Transverse colon (tissue), 4 donors: ENCODE measurements at regions not wholly inside any gene's neighbourhood (a gene's known extent, or its start where the extent isn't known, plus 50 kb on each side); places are given as distances from the start of the nearest gene placed in this dataset.

Experiments used
- DNase-seq: peaks from one replicate; pipeline ENCODE4 v3.0.0-alpha.2; 2019
- H3K27ac ChIP-seq, 4 donors: fragments of 200-600 bp; sonication (generic); 2 replicates each; pipeline ENCODE4 v1.5.1; 2016 to 2018; ENCODE audit warnings: inconsistent platforms in 4 of 4
- H3K27me3 ChIP-seq: fragments of 200-600 bp; sonication (generic); 2 replicates; pipeline ENCODE4 v1.5.1; 2017; ENCODE audit warnings: inconsistent platforms
- H3K36me3 ChIP-seq, 4 donors: fragments of 200-600 bp; sonication (generic); 2 replicates each; pipeline ENCODE4 v1.5.1; 2017 to 2019; ENCODE audit warnings: inconsistent platforms in 4 of 4
- H3K4me1 ChIP-seq, 4 donors: fragments of 200-600 bp; sonication (generic); 2 replicates each; pipeline ENCODE4 v1.5.1; 2017 to 2020; ENCODE audit warnings: inconsistent platforms in 4 of 4
- H3K4me3 ChIP-seq, 4 donors: fragments of 200-600 bp; sonication (generic); 1 replicate in 1 of 4; 2 replicates in 3 of 4; pipeline versions ENCODE4 v1.5.1 to v1.6.1; 2017 to 2019; ENCODE audit warnings: inconsistent platforms in 4 of 4
- H3K9me3 ChIP-seq, 2 donors: fragments of 200-600 bp; sonication (generic); 2 replicates each; pipeline ENCODE4 v1.5.1; 2017 to 2019; ENCODE audit warnings: inconsistent platforms in 2 of 2
- CTCF ChIP-seq, 5 experiments: fragments of 200-600 bp in 3 of 5; fragments of 450-650 bp in 2 of 5; sonication (generic) in 3 of 5; IDR thresholded peaks; 1 replicate in 2 of 5; 2 replicates in 3 of 5; pipeline ENCODE4 v1.5.1; 2016 to 2017; ENCODE audit warnings: antibody characterized with exemption in 5 of 5, inconsistent platforms in 3 of 5, mild to moderate bottlenecking in 2 of 5, moderate library complexity in 1 of 5
- EP300 ChIP-seq: sonication (generic); formaldehyde crosslinking; IDR thresholded peaks from one replicate; pipeline ENCODE4 v1.6.1; 2017; ENCODE audit warnings: antibody characterized with exemption, low read depth
- POLR2A ChIP-seq: fragments of 450-650 bp; IDR thresholded peaks from one replicate; pipeline ENCODE4 v1.6.1; 2016; ENCODE audit warnings: antibody characterized with exemption, mild to moderate bottlenecking, moderate library complexity
- POLR2AphosphoS5 ChIP-seq, 3 donors: sonication (generic); formaldehyde crosslinking; IDR thresholded peaks; one replicate each; pipeline ENCODE4 v1.6.1; 2016; ENCODE audit warnings: antibody characterized with exemption in 3 of 3
- WGBS, 2 donors: methylation state at CpG; one replicate each; pipeline ENCODE4 v1.1.5; 2018; ENCODE audit warnings: low coverage in 1 of 2; 5-methylcytosine and 5-hydroxymethylcytosine counted together
- in situ Hi-C, 4 donors: fragments of 200-750 bp; cut with MboI; loops; one replicate each; pipeline versions ENCODE4 v1.15.0 to v1.15.1; 2017; ENCODE audit warnings: low sequenced_read_pairs in 3 of 4, low pct_ligation_motif_present in 1 of 4, low pct_unique_long_range_greater_than_20kb in 1 of 4
- intact Hi-C: fragments of 100-400 bp; cut with DNase I; formaldehyde crosslinking; loops from one replicate; pipeline ENCODE4 v1.15.1; 2023; ENCODE audit warnings: low total_unique reads

GRCh38 chr9:129509533-129509928 lies 111.4 kb downstream of the C9orf50 start:
- intact Hi-C loops, result no loop called here

GRCh38 chr9:129507805-129508204 lies 113.1 kb downstream of the C9orf50 start:
- H3K4me3 ChIP-seq, result no peak overlapping the region
- in situ Hi-C loops (no loop called here), intact Hi-C loops (no loop called here)
- TF ChIP-seq POLR2A (no peak), POLR2AphosphoS5 (IDR thresholded peaks at IDR 0.05) (no peak), CTCF (IDR thresholded peaks at IDR 0.05) (no peak), EP300 (no peak)
- H3K36me3 ChIP-seq, result no peaks in the 10 kb centered on the region
- H3K4me1 ChIP-seq, result no peaks in the 10 kb centered on the region
- no peaks in the 10 kb centered on the region for H3K27me3 ChIP-seq
- H3K27ac ChIP-seq, result no peak overlapping the region
- no peak for DNase-seq
- H3K9me3 ChIP-seq, result no peaks in the 10 kb centered on the region
- 90 to 92% methylated on average over 5 of the region's 5 CpGs for WGBS, 2 donors

More at GRCh38 chr9:129509533-129509928, 111.4 kb downstream of the C9orf50 start:
- Histone ChIP-seq H3K36me3 (no peaks in the 10 kb centered on the region), H3K4me1 (no peaks in the 10 kb centered on the region), H3K27ac (no peak overlapping the region), H3K9me3 (peaks cover 11 to 13% of the 10 kb centered on the region in 2 donors), H3K27me3 (no peaks in the 10 kb centered on the region), H3K4me3 (no peak overlapping the region)
- 66 to 70% methylated on average over 4 of the region's 4 CpGs for WGBS, 2 donors
- in situ Hi-C loops, result no loop called here
- TF ChIP-seq CTCF (IDR thresholded peaks at IDR 0.05), result no peak
- TF ChIP-seq EP300, result no peak
- no peak for TF ChIP-seq POLR2AphosphoS5 (IDR thresholded peaks at IDR 0.05)
- no peak for TF ChIP-seq POLR2A
- DNase-seq, result no peak

- Histone ChIP-seq H3K36me3 (no peaks in the 10 kb centered on the region), H3K4me1 (no peaks in the 10 kb centered on the region), H3K4me3 (no peak overlapping the region), H3K27me3 (no peaks in the 10 kb centered on the region), H3K9me3 (no peaks in the 10 kb centered on the region), H3K27ac (no peak overlapping the region)
- intact Hi-C loops, result no loop called here
- in situ Hi-C loops, result no loop called here
- no peak for DNase-seq
- 45 to 65% methylated on average over 5 to 6 of the region's 6 CpGs for WGBS, 2 donors
- TF ChIP-seq POLR2AphosphoS5 (IDR thresholded peaks at IDR 0.05) (no peak), EP300 (no peak), POLR2A (no peak), CTCF (IDR thresholded peaks at IDR 0.05) (no peak)
These were observed 114.0 kb downstream of the C9orf50 start for GRCh38 chr9:129506892-129507291.

GRCh38 chr9:129506041-129506440 lies 114.9 kb downstream of the C9orf50 start:
- Histone ChIP-seq H3K4me1 (no peaks in the 10 kb centered on the region), H3K27me3 (no peaks in the 10 kb centered on the region), H3K4me3 (no peak overlapping the region), H3K36me3 (no peaks in the 10 kb centered on the region), H3K27ac (no peak overlapping the region), H3K9me3 (no peaks in the 10 kb centered on the region)
- intact Hi-C loops, result no loop called here
- TF ChIP-seq CTCF (IDR thresholded peaks at IDR 0.05), result no peak
- TF ChIP-seq POLR2AphosphoS5 (IDR thresholded peaks at IDR 0.05), result no peak
- no peak for TF ChIP-seq EP300
- TF ChIP-seq POLR2A, result no peak
- WGBS, 2 donors, result 94% methylated on average over 2 to 13 of the region's 13 CpGs
- DNase-seq, result no peak
- in situ Hi-C loops, result no loop called here
